ENCODE measurements at regions not wholly inside any gene's neighbourhood (a gene's known extent, or its start where the extent isn't known, plus 50 kb on each side); places are given as distances from the start of the nearest gene placed in this dataset.
A peak's percentile ranks its signal among the peaks of the same experiment; 100 is the strongest.

- Mint-ChIP-seq H3K27ac (ENCODE audit: unreplicated experiment) (peak overlapping the region; percentile 60), H3K9me3 (ENCODE audit: low read depth) (peaks cover 2% of the 10 kb centered on the region), H3K4me1 (ENCODE audit: low read depth) (peaks cover 51% of the 10 kb centered on the region), H3K27me3 (ENCODE audit: low read depth) (no peaks in the 10 kb centered on the region), H3K4me3 (ENCODE audit: unreplicated experiment) (no peak overlapping the region), H3K36me3 (ENCODE audit: low read depth) (no peaks in the 10 kb centered on the region)
- no peak for DNase-seq (ENCODE audit: low spot score)
- no peak for TF ChIP-seq CTCF (IDR thresholded peaks at IDR 0.05)
These were observed 92.7 kb downstream of the LEPR start for GRCh38 chr1:65512967-65513780.

- TF ChIP-seq CTCF (IDR thresholded peaks at IDR 0.05), result no peak
- no peak overlapping the region for H3K4me3 Mint-ChIP-seq (ENCODE audit: unreplicated experiment)
- DNase-seq (ENCODE audit: low spot score), result no peak
- H3K27ac Mint-ChIP-seq (ENCODE audit: unreplicated experiment), result peak overlapping the region; percentile 55
- H3K4me1 Mint-ChIP-seq (ENCODE audit: low read depth), result peaks cover 50% of the 10 kb centered on the region
- no peaks in the 10 kb centered on the region for H3K36me3 Mint-ChIP-seq (ENCODE audit: low read depth)
- peaks cover 2% of the 10 kb centered on the region for H3K9me3 Mint-ChIP-seq (ENCODE audit: low read depth)
- no peaks in the 10 kb centered on the region for H3K27me3 Mint-ChIP-seq (ENCODE audit: low read depth)
These were observed 93.6 kb downstream of the LEPR start for GRCh38 chr1:65514041-65514440.

- H3K4me3 Mint-ChIP-seq (ENCODE audit: unreplicated experiment), result peak overlapping the region; percentile 55
- TF ChIP-seq CTCF (IDR thresholded peaks at IDR 0.05), result no peak
- H3K27ac Mint-ChIP-seq (ENCODE audit: unreplicated experiment), result no peak overlapping the region
- no peaks in the 10 kb centered on the region for H3K9me3 Mint-ChIP-seq (ENCODE audit: low read depth)
- no peak for DNase-seq (ENCODE audit: low spot score)
- H3K4me1 Mint-ChIP-seq (ENCODE audit: low read depth), result peaks cover 29% of the 10 kb centered on the region
- H3K36me3 Mint-ChIP-seq (ENCODE audit: low read depth), result no peaks in the 10 kb centered on the region
- peaks cover 8% of the 10 kb centered on the region for H3K27me3 Mint-ChIP-seq (ENCODE audit: low read depth)
These were observed 104.4 kb downstream of the LEPR start for GRCh38 chr1:65524931-65525265.

GRCh38 chr1:65525266-65526048, 105.0 kb downstream of the LEPR start:
- Mint-ChIP-seq H3K36me3 (ENCODE audit: low read depth) (no peaks in the 10 kb centered on the region), H3K4me3 (ENCODE audit: unreplicated experiment) (peak overlapping the region; percentile 58), H3K4me1 (ENCODE audit: low read depth) (peaks cover 29% of the 10 kb centered on the region), H3K27ac (ENCODE audit: unreplicated experiment) (no peak overlapping the region), H3K27me3 (ENCODE audit: low read depth) (peaks cover 8% of the 10 kb centered on the region), H3K9me3 (ENCODE audit: low read depth) (no peaks in the 10 kb centered on the region)
- TF ChIP-seq CTCF (IDR thresholded peaks at IDR 0.05), result no peak
- DNase-seq (ENCODE audit: low spot score), result no peak

- H3K4me1 Mint-ChIP-seq (ENCODE audit: low read depth), result peaks cover 29% of the 10 kb centered on the region
- DNase-seq (ENCODE audit: low spot score), result no peak
- no peak for TF ChIP-seq CTCF (IDR thresholded peaks at IDR 0.05)
- no peaks in the 10 kb centered on the region for H3K9me3 Mint-ChIP-seq (ENCODE audit: low read depth)
- H3K27me3 Mint-ChIP-seq (ENCODE audit: low read depth), result peaks cover 9% of the 10 kb centered on the region
- no peaks in the 10 kb centered on the region for H3K36me3 Mint-ChIP-seq (ENCODE audit: low read depth)
- H3K4me3 Mint-ChIP-seq (ENCODE audit: unreplicated experiment), result peak overlapping the region; percentile 58
- H3K27ac Mint-ChIP-seq (ENCODE audit: unreplicated experiment), result no peak overlapping the region
These were observed 105.6 kb downstream of the LEPR start for GRCh38 chr1:65526049-65526556.

Data from chondrocyte (in vitro differentiated cells).